ENCODE measurements at regions not wholly inside any gene's neighbourhood (a gene's known extent, or its start where the extent isn't known, plus 50 kb on each side); places are given as distances from the start of the nearest gene placed in this dataset.
"Not testable (repeated sequence)": the region's sequence is repeated elsewhere in the genome, so short reads cannot be mapped to it uniquely, and the experiment has no call there.

DNA sequence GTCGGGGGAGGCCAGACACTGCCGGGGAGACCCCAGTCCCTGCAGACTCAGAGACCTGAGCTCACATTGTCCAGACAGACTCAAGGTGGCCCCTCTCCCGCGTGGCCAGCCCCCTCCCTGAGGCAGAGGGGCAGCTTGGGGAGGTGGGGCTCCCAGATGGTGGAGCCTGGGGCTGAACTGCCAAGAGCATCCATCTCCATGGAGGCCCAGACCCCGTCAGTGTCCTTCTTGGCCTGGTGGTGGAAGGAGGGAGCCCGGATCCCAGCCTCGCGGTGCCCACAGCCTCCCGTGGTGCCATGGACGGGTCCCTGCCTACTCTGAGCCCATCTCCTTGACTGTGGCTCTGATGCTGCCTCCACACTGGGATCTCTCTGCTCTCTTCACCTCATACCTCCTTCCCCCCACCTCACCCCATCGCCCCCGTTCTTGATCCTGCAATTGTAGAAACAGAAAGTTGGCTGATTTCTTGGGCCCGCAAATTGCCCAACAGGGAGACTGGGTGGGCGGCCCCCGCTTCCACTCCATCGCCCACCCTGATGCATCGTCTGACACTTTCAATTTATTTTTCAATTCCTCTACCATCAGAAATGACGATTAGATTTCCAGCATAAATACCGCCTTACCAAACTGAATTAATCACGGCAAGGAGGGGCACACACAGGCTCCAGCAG is 348.9 kb downstream of the MATN1 start:
- no peak for DNase-seq

DNA sequence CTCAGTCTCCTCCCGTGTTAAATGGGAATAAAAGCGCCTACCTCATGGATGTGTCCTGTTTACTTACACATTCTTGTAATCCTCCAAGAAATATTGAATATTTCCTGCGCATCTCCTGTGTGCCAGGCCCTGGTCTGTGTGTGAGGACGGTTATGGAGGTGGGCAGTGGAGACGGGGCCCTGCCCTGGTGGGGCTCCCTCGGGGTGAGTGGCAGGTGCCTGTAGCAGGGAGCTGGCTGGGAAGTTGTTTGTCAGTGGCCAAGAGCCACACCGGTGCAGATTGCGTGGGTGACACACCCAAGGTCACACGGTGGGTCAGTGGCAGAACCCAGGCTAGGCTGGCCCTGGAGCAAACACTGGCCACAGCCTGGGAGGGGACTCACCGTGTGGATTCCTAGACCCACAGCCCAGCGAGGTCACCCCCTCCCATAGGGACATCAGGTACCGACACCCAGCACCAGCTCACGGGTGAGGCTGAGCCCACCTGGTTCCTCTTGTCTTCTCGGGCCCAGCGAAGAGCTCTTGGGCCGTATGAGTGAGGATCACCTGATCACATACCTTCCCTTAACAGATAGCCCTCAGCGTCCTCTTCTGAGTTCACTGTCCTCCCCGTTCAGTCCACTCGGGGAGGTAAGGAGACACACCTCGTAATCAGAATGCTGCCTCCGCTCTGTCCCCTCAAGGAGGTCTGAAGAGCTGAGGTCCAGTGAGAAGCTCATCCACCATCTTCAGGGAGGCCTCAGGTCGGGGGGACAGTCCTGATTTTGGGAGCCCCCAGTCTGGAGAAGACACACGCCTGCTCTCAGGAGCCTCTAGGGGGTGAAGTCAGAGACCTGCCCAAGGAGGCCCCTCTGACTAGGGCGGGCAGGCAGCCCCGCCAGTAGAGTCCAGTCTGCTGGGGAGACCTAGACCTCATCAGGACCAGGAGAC is 349.6 kb downstream of the MATN1 start:
- no peak for DNase-seq

DNA sequence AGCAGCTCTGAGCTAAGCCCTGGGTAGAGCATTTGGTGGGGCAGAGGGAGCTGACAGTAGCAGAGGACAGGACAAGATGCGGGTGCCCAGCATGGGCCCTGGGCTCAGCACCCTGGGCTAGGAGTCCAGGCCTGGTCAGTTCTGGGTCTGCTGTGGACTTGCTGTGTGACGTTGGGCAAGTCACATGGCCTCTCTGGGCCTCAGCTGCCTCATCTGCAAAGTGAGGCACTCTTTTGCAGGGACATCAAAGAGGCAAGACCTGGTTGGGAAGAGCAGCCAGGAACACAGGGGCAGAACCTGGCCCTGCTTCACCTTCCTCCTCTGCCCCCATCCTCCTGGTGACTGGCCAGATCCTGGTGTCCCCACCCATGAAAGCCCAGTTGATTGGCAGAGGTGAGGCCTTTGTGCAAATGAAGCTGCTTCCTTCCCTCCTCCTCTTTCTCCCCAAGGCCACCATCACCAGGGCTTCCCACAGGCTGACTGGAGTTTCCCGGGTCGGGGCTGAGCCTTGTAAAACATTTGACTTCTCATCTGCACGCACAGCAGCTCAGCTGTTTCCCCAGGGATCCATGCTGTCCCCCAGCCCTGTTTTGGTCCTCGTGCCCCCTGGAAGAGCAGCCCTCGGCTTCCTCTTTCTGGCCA is 350.5 kb downstream of the MATN1 start:
- DNase-seq, result no peak

DNA sequence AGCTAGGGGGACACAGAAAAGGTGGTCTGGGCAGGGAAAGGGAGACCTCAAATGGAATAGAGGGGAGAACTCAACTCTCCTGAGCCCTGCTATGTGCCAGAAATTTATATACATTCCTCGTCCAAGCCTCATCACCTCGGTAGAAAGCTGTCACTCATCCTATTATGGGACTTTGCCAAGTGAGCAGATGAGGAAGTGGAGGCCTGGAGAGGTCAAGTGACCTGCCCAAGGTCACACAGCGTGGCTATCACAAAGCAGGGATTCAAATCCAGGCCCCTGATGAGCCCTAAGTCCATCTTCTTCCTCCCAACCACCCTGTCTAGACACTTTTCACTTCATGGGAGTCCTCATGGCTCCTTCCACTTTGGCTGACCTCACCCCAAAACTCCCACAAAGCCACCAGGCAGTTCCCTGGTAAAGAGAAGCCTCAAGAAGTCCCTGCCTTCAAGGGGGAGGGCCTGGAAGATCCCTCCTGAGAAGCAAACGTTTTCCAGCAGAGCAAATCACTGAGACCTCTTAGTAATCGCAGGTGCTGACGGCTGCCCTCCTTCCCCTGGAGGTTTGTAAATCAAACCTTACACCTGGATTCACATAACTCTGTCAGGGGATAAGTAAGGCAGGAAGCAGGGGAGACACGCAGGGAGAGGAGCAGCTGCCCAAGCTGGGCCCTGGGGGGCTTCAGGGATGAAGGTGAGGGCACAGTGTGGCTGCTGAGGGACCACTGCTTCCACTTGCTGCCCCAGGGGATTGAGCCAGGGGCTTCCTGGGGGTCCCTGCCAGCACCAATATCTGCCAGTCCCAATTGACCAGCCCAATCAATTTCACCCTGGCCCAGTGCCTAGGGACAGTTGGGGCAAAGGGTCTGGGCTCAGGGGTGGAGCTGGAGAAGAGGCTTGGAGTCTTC is 351.2 kb downstream of the MATN1 start:
- no peak for DNase-seq

DNA sequence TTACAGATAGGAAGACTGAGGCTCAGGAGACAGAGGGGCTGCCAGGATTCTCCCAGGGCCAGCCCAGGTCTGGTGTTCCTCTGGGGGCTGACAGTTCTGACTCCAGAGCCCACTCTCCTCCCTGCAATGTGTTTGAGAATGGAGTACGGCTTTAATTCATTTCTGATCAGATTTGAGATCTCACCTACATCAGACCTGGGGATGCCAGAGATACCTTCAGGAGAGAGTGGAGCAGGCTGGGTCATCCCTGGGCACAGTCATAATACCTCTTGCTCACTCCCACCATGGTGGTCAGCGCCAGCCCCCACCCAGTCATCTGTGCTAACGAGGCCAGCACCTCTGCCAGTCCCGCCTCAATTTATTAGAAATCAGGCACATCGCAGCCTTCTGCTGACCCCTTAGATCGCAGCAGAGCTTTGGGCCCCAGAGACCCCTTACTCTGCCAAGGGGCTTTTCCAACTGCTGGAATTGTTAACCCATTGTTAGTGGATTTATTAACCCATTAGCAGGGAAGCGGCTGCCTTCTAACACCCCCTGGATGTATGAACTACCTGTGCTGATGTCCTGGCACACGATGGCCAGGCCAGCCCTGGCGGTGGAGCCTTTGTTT is 352.1 kb downstream of the MATN1 start:
- no peak for DNase-seq

DNA sequence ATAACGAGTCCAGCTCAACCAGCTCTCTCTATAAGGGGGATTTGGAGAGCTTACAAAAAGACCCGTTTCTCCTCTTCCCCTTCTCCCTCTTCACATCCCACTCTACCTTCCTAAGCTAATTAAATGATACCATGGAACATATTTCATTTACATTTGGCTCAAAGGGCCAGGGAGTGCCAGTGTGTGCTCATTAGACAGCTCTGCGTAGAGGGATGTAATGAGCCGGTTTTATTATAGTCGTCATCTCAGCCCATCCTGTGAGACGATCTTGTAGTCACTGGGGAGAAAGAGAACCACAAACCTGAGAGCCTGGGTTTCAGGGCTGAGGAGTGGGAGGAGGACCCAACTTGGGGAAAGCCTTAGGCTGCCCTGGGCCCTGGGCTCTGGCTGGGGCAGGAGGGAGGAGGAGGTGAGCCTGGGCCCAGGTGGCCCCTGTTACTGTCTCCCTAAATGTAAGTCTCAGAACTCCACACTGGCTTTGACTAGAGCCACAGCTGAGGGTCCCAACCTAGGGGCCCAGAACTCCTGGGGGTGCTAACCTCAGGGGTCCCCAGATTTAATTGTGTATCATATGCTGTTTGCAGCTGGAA is 354.6 kb downstream of the MATN1 start:
- DNase-seq, result no peak

DNA sequence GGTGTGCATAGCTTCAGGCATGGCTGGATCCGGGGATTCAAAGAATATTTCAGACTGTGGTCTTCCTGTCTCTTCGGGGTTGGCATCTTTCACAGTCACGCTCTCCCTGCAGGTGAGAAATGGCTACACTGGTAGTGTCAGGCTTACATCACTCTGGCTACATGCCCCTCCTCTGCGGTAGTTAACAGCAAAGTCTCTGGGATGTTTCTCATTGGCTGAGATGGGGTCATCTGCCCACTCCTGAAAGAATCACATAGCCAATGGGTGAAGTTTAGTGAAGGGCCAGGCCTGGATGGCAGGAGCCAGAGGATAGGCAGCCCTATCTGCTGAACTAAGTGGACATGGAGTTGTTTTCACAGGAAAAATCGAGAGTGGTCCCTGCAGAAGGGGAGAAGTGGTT is 356.5 kb downstream of the MATN1 start:
- DNase-seq, result no peak

DNA sequence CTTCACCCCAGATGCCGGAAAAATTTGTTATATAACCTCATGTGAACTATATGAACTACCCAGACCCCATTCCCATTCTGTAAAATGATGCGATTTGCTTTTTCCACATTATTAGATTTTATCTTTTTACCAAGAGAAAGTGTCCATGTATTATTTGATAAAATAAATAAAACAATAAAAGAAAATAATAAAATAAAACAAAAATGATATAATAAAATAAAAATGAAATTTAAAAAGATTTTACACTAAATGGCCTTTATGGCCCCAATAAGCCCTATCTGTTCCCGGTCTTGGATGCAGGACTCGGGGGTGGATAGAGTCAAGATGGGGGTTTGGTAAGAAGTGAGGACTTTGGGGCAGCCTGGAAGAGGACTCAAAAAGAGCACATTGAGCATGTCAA is 357.2 kb downstream of the MATN1 start:
- DNase-seq, result no peak

DNA sequence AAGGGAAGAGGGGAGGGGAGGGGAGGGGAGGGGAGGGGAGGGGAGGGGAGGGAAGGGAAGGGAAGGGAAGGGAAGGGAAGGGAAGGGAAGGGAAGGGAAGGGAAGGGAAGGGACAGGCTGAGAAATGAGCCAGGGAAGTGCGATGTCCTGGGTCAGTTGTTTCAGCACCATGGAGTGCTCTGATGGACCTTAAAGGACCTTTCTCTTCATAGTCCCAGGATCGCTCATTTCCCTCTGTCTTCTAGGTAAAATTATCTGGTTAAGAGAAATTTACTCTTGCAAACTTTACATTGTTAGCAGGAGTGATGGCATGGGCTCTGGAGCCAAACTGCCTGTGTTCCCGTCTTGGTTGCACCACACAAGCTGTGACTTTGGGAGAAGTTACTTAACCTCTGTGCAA is 357.8 kb downstream of the MATN1 start:
- no peak for DNase-seq

DNA sequence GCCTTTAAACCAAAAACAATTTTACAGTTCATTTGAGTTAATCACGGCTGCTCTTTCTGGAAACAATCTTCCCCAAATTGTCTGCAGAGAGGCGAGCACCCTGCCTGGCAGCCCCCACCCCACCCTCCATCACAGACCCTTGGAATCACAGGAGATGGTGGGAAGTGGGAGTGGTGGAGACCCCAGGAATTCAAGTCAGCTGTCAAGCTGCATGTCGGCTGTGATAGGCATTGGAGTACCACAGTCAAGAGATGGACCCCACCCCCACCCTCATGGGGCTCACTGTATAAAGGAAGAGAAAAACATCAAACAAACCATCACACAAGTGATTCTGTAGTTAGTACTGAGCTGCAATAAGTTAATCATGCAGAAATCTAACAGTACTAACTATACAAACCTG is 360.4 kb downstream of the MATN1 start:
- no peak for DNase-seq

DNA sequence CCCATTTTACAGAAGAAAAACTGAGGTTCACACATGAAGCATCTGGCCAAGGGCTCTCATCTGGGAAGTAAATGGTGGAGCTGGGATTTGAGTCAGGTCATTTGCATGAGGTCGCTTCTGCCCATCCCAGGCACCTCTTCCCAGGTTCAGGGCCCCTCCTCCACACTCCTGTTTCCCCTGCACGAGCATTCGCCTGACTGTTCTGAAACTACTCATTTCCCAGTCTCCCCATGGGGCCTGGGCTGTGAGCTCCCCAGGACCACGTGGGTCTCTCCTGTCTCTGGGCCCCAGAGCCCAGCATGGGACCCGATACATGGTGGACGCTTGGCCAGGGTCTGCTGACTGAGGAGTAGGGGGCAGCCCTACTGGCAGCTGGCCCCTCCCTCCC is 360.8 kb downstream of the MATN1 start:
- DNase-seq, result no peak

DNA sequence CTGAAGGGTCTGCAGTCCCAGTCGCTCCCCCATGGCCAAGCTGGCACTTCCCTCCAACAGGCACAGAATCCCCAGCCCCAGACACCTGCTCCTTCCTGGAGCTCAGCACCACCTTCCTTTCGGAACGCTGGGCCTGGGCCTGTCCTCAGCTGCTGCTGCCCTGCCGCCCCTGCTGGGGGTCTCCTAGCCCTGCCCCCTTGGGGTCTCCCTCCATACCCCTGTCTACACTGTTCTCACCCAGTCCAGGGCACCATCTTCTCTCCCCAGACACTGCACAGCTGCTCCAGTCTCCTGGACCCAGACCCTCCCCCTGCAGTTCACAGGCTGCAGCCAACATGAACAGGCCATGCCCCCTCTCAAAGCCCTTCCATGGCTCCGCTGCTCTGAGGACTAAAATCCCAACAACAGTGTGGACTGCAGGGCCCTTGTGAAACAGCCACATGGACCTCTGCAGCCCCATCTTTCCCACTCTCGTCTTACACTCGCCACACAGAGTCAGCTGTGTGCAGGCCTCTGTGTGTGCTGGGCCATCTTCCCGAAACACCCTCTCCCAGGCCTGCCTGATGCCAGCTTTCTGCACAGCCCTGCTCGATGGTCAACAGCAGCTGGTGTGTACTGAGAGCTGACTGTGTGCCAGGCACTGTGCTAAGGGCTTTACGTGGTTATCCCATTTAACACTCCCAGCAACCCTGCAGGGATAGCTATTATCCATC is 361.3 kb downstream of the MATN1 start:
- not testable (repeated sequence) for DNase-seq

DNA sequence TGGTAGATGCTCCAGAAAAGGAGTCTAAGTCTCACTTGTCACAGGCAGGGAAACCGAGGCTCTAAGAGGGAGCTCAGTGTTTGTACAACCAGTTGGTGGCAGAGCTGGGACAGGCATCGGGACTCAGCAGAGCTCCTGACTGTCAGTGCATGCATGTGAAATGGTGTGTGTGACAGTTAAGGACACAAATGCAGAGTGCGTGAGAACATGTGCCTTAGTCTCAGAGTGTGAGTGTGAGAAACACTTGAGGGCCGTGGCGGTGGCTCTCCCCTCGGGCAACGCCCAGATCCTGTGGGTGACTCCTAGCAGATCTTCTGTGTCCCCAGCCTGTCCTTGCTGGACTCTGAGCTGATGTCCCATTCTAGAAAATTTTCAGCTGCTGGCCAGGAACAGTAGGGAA is 362.6 kb downstream of the MATN1 start:
- DNase-seq, result no peak

DNA sequence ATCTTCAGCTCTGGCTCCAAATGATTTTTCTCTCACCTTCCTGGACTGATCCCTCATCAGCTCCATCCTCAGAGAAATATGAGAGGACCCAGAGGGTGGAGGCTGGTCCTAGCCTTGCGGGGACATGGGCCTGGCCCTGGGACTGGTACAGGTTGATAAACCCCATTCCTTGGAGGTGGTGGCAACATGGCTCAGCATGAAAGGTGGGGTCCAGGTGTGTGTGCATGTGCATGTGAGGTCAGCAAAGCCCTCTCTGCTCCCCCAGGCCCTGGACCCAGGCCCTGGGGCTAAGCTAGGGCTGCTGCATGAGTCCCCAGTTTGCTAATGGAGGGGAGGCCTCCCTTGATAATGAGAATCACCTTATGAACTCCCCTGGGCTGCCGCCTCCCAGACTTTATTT is 363.1 kb downstream of the MATN1 start:
- no peak for DNase-seq

DNA sequence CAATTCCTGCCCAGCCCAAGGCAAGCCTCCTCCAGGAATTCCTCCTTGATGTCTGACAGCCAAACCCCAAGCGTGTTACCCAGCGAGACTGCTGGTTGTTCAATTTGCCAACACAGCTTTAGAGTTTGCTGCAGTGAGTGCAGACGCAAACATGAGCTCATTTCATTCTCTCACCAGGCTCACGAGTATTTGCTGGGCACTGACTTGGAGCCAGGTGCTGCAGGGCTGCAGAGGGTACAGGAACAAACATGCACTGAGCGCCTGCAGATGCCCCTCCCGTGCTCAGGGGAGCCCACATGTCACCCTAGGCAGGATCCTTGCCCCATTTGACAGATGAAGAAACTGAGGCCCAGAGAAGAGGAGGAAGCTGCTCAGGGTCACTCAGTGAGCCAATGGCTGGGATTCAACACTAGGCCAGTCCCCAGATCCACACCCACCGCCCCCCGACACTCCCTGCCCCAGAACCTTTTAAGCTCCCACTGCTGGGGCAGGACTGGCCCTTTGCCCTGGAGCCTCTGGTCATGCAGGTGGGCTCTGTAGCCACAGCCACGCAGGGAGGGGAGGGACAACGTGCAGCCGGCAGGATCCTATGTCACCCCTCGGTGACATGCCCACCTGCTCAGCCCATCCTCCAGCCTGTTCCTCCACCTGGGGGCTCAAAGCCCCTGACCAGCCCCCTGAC is 363.7 kb downstream of the MATN1 start:
- DNase-seq, result no peak

DNA sequence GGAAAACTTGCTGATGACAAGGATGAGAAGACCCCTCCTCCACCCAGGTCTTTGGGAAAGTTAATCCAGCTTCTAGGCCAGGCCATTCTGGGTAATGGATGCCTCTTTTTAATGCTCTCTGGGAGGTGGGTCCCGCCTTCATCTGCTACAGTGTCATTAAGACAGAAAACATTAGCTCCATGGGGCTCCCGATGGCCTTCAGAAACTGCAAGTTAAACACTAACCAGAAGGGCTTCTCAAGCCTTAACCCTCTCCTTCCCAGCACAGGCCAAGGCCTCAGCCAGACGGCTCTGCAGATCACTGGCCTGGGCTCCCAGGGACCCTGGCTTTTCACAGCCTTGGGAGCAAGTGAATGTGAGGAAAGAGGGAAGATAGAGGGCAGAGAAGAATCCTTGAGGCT is 364.9 kb downstream of the MATN1 start:
- no peak for DNase-seq

DNA sequence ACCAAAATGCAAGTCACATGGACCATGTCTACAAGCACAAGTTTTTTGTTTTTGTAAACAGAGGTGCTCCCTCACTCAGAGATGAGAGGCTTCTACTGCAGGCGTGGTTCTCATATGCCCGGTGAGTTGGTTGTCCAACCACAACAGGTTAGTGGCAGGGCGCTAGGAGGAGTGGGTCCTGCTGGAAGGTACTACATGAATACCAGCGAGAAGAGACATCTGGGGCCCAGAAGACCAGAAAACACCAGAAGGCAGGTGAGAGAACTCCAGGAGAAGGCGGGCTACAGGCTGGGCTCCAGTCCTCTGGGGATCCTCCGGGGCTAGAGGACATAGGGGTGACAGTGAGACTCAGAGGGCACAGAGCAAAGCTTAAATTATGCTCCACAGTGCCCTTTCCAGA is 366.5 kb downstream of the MATN1 start:
- no peak for DNase-seq

DNA sequence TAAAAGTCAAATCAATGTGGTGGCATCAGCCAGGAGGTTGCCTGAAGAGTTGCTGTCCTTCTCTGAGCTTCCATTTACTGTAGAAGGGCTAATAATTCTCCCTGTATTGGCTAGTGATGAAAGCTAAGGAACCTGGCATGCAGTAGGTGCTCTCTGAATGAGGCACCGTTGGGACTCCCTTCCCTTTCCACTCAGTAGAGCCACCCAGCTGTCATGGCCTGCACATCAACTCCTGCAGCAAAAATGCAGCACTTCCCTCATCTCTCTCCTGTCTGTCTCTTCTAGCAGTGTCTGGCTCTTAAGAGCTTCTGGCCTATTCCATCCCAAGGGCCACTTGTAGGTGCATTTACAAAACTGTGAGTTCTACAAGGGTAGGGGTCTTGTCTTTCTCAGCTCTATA is 369.0 kb downstream of the MATN1 start:
- no peak for DNase-seq

DNA sequence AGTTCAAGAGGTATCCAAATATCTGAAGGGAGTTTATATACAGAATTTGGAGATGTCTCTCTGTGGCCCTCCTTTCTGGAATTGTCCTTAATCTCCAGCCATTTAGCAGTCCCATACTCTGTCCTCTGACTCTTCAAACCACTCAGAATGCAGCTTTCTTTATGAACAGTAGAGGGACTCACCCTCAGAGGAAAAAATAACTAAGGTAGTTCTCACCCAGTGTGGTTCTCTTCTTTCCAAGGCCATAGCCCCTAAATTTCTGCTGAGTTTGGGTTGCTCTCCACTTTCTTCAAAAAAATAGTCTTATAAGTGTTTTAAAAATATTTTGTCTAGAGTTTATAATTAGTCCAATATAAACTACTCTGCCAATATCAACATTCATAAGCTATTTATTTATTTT is 369.7 kb downstream of the MATN1 start:
- no peak for DNase-seq

DNA sequence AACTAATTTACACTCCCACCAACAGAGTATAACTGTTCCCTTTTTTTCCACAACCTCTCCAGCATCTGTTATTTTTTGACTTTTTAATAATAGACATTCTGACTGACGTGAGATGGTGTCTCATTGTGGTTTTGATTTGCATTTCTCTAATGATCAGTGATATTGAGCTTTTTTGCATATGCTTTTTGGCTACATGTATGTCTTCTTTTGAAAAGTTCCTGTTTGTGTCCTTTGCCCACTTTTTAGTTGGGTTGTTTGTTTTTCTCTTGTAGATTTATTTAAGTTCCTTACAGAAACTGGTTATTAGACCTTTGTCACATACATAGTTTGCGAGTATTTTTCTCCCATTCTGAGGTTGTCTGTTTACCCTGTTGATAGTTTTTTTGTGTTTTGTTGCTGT is 375.2 kb downstream of the MATN1 start:
- DNase-seq, result no peak

All from NCI-H187 (cell line).